ENCODE measurements at regions not wholly inside any gene's neighbourhood (a gene's known extent, or its start where the extent isn't known, plus 50 kb on each side); places are given as distances from the start of the nearest gene placed in this dataset.

DNA sequence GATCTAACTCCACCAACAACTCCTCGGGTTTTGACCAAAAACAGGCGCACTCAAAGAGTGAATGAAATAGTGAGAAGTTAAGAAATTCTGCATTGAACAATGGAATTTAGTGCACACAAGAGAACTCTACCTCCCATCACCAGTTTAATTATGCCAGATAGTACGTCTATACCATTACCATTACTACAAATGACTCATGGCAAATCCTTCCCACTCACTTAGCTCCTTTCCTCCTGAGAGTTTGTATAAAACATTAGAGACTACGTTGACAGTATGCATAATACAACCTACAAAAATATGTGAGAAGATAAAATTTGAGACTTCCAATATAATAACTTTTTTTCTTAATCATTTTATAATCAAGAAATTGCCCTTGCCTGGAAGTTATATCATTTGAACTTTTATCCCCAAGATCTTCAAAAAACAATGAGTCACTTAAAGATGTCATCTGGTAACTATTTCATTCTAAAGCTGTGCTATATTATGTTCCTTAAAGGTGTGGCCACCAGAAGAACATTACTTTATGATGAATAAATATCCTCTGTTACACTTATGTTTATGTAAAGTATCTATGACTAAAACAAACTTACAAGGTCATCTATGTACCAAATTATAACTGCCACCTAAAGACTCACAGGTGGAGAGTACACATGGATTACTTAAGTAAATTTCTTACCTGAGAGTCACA, 297.9 kb upstream of the PTGER4 start:
- TF ChIP-seq, protein P1, sequence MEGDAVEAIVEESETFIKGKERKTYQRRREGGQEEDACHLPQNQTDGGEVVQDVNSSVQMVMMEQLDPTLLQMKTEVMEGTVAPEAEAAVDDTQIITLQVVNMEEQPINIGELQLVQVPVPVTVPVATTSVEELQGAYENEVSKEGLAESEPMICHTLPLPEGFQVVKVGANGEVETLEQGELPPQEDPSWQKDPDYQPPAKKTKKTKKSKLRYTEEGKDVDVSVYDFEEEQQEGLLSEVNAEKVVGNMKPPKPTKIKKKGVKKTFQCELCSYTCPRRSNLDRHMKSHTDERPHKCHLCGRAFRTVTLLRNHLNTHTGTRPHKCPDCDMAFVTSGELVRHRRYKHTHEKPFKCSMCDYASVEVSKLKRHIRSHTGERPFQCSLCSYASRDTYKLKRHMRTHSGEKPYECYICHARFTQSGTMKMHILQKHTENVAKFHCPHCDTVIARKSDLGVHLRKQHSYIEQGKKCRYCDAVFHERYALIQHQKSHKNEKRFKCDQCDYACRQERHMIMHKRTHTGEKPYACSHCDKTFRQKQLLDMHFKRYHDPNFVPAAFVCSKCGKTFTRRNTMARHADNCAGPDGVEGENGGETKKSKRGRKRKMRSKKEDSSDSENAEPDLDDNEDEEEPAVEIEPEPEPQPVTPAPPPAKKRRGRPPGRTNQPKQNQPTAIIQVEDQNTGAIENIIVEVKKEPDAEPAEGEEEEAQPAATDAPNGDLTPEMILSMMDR (IDR thresholded peaks at IDR 0.05; ENCODE audit: insufficient read depth, low read depth, low read length): no peak
- DNase-seq (ENCODE audit: low read depth): no peak
- no peak overlapping the region for H3K4me3 ChIP-seq (ENCODE audit: low read depth, low read length)

DNA sequence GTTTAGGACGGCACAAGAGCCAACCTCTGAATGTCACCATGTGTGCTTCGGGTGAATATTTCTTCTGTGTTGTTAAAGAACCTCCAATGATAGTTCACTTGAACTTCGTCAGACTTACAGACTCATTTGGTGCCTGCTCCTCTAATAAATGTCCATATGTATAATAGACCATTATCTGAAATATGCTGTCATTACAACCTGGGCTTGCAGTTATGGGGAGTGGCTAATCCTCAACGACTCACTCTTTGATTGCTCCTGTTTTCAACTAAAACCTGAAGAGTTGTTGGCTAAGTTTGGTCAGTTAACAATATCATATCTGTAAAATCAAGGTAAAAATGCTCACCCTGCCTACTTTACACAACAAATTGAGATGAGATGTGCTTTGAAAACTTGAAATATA, 298.7 kb upstream of the PTGER4 start:
- TF ChIP-seq, protein P1 (IDR thresholded peaks at IDR 0.05; ENCODE audit: insufficient read depth, low read depth, low read length): no peak
- H3K4me3 ChIP-seq (ENCODE audit: low read depth, low read length): no peak overlapping the region
- DNase-seq (ENCODE audit: low read depth): no peak

DNA sequence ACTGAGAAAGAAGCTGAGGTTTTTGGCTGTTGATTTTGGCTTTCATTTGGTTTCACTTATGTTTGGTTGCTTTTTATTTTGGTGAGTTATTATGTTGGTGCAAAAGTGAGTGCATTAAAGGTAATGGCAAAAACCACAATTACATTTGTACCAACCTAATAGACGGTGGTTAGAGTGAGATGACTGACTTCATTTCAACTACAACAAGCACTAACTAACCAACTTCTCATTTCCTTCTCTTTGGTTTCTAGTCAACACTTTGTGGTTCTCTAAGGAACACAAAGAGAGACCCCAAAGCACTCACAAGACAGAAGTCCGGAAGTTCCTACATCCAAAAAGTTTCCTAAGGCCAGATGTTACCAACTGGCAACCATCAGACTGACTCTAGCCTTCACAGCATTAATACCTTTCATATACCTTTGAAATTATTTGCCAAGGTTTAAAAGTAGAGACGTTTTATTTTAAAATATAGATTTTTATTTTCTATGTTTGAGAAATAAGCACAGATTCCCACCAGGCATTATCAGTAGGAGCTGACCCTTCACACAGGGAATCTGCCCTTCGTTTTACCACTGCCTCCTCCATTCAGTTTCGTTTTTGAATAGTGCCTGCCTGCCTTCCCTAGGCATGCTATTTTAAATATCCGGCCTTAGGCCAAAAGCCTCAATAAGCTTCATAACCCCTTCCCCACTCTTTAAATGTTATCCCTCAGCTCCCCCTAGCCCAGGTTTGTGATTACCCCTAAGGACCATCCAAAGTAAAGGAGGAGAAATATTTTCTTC, 301.1 kb upstream of the PTGER4 start:
- DNase-seq (ENCODE audit: low read depth): peak; percentile 20
- no peak overlapping the region for H3K4me3 ChIP-seq (ENCODE audit: low read depth, low read length)
- TF ChIP-seq, protein P1 (IDR thresholded peaks at IDR 0.05; ENCODE audit: insufficient read depth, low read depth, low read length): no peak

DNA sequence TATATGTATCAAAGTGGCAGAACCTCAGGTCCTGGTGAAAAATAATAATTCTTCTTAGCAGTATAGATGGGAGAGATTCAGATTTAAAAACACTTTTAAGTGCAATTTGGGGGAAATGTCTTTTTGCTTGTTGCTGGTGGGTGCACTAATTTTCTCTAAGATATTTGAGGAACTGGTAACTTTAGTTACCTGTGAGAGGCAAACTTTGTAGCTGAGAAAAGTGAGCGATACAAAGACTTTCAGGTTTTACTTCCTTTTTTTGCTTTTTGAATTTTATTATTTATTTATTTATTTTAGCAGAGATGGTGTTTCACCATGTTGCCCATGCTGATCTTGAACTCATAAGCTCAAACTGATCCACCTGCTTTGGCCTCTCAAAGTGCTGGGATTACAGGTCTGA, 303.1 kb upstream of the PTGER4 start:
- TF ChIP-seq, protein P1 (IDR thresholded peaks at IDR 0.05; ENCODE audit: insufficient read depth, low read depth, low read length): no peak
- H3K4me3 ChIP-seq (ENCODE audit: low read depth, low read length): no peak overlapping the region
- DNase-seq (ENCODE audit: low read depth): no peak

DNA sequence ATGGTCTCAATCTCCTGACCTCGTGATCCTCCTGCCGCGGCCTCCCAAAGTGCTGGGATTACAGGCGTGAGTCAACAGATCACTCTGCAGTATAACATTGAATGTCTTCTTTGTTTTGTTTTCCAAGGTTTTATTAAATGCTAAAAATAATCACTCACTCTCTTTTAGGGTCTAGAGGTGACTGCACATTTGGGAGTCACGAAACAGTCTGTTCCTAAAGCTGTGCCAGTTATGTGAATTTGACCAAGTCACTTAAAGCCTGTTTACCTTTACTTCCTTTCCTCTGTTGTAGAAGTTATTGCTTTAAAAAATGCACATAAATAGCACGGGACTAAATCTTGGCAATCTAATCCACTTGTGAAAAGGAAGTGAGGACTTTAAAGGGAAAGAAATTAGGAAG, 304.9 kb upstream of the PTGER4 start:
- peak; percentile 38 for DNase-seq (ENCODE audit: low read depth)
- H3K4me3 ChIP-seq (ENCODE audit: low read depth, low read length): no peak overlapping the region
- TF ChIP-seq, protein P1 (IDR thresholded peaks at IDR 0.05; ENCODE audit: insufficient read depth, low read depth, low read length): no peak

DNA sequence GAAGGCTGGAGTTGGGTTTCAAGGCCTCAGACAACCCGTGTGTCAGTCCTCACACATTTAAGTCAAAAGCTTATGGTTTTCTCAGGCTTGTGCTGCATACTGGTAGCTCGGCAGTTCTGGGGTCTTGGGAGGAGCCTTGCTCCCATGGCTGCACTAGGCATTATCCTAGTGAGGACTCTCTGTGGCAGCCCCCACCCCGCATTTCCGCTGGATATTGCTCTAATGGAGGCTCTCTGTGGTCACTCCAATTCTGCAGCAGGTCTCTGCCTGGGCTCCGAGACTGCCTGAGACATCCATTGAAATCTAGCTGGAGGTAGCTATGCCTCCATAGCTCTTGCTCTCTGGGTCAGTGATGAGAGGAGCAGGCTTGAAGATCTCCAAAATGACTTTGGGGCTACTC, 311.5 kb upstream of the PTGER4 start:
- TF ChIP-seq, protein P1 (IDR thresholded peaks at IDR 0.05; ENCODE audit: insufficient read depth, low read depth, low read length): no peak
- no peak overlapping the region for H3K4me3 ChIP-seq (ENCODE audit: low read depth, low read length)
- DNase-seq (ENCODE audit: low read depth): no peak
